HG03060 (cell line): ENCODE measurements at regions not wholly inside any gene's neighbourhood (a gene's known extent, or its start where the extent isn't known, plus 50 kb on each side); places are given as distances from the start of the nearest gene placed in this dataset.
"Not testable (repeated sequence)": the region's sequence is repeated elsewhere in the genome, so short reads cannot be mapped to it uniquely, and the experiment has no call there.

Experiments
- ATAC-seq: cut with Tn5 transposase; IDR thresholded peaks from one replicate; pipeline ENCODE4 v1.9.1; 2021; ENCODE audit warnings: low read depth, moderate number of reproducible peaks; ENCODE audit not compliant: unreplicated experiment

DNA sequence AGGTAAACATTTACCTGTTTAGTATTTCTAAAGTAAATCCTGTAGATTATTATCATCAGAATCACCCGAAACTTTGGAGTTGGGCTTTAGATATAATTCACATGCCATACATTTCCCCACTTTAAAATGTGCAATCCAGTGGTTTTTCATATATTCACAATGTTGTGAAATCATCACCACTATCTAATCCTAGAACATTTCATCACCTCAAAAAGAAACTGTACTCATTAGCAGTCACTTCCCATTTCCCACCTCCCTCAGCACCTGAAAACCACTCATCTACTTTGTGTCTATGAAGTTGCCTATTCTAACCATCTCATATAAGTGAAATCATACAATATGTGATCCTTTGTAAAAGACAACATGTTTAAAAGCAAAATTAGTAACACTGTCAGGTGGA is 182.6 kb downstream of the FZD1 start:
- ATAC-seq: no peak

DNA sequence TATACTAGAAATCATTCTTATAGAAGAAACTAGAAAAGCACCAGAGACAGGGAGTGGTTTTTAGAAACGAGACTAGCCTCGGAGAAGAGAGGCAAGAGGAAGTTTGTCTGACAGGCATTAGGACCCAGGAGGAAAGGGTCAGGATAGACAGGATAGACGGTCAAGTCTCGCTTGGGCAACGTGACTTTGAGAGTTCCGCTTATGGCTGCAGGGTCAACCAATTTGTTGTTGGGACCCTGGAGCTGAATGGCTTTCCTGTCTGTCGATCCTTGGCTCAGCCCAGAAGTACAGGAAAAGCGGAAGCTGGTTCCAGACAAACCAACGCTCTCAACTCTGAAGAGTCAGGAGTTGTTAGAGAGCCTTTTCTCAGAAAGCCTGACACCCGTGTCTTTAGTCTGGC is 191.2 kb downstream of the FZD1 start:
- ATAC-seq: no peak

DNA sequence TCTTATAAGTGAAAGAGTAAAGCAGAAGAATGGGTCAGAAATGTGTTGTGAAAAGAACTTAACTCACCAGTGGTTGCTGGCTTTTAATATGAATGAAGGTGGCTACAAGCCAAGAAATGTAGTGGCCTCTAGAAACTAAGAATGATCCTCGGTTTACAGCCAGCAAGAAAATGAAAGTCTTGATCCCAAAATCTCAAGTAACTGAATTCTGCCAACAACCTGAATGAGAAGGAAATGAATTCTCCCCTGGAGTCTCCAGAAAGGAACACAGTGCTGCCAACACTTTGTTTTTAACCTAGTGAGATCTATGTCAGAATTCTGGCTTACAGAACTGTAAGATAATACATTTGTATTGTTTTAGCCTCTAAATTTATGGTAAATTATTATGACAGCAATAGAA is 193.0 kb downstream of the FZD1 start:
- no peak for ATAC-seq

DNA sequence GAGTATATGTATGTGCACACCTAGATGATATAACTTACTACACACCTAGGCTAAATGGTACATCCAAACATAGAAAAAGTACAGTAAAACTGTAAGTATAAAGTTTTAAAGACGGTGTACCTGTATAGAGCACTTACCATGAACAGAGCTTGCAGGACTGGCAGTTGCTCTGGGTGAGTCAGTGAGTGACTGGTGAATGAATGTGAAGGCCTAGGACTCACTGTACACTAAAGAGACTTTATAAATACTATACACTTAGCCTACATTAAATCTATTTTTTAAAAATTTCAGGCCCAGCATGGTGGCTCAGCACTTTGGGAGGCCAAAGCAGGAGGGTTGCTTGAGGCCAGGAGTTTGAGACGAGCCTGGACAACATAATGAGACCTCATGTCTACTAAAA is 195.3 kb downstream of the FZD1 start:
- no peak for ATAC-seq

DNA sequence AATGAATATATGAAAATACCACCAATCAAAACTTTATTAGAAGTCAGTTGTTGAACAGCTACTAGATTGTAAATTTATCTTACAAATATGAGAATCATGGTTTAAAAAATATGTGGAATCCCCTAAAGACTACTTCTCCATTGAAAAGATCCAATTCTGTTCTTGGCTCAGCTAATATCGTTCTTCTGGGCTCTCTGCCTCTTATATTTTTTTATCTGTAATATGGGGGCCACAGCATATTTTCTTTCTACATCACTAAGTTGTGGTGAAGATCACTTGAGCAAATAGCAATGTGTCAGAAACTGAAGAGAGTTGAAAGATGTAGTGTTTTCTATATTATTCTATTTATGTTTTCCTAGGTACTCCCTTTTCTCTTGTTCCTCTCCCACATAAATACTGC is 198.1 kb downstream of the FZD1 start:
- no peak for ATAC-seq

DNA sequence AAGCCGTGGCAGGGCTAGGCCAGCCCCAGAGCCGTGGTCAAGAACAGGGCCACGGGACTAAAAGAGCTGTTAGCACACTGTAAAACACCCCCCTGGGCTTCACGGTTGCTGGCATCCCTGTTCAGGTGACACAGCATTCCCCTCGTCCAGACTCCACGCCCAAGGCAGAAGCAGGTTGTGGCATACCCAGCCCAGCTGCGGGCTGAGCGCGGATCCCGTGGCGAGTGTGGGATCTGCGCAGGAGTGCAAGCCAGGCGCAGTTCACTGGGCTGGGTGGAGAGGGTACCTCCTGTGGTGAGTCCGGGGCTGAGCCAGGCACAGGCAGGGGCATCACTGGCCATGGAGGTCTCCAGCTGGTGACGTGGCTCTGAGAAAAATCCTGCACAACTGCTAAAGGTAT is 199.1 kb downstream of the FZD1 start:
- ATAC-seq: no peak

DNA sequence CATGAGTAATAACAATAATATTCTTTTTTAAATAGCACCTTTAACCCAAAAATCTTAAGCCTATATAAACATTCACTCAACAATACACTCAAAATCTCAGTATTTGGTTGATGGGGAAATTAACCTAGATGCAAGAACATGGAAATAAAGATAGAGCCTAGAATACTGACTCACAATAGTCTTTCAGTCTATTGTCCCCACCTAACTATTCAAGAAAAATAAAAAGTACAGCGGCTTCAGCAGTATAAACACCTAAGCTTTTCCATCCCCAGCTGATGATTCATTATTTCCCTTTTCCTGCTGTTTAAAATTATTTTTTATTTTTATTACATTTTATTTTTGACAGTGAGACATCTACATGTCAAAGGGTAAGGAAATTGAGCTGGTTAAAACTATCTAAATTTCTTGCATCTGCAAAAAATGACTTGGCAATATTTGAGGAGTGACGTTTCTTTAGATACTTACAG is 201.4 kb downstream of the FZD1 start:
- no peak for ATAC-seq

DNA sequence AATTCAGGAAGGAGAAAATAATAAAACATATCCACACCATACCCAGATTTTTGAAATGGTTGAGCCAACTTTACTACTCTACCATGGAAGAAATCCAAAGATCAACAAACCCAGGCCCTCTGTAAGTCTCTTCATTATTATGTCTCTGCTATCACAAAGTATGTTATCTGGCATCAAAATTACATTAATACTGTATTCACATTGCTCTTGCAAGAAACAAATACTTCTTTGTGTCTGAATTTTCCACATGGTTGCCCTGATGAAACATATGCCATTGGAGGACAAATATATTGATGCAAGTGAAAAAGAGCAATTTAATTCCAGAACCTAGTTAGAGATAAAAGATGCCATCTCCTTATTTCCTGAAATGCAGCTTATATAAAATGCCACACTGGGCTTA is 204.0 kb downstream of the FZD1 start:
- no peak for ATAC-seq

DNA sequence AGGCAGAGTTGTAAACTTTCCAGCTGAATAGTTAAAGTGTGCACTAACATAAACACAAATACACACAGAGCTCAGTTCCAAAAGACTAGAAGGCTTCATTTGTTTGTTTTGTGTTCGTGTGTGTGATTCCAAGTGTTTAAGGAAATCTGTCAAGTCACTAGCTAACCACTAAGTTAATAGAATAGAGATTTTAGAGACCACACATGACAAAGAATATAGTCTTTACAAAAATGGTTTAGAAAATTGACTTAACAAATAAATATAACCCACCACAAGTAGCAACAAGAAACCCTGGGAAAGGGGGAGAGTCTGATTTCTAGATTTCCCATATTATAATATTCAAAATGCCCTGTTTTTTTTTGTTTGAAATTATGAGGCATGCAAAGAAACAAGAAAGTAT is 209.4 kb downstream of the FZD1 start:
- ATAC-seq: no peak

DNA sequence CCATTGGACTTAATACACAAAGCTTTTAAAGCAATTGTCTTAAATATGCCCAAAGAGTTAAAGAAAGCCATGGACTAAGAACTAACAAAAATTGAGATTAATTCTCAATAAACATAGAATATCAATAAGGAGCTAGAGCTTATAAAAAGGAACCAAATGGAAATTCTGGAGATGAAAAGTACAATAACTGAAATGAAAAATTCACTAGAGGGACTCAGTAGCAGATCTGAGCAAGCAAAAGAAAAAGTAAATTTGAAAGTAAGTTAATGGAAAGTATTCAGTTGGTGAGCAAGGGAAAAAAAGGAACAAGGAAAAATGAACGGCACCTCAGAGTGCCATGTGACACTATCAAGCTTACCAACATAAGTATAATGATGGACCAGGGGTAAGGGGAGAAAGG is 209.8 kb downstream of the FZD1 start:
- no peak for ATAC-seq

DNA sequence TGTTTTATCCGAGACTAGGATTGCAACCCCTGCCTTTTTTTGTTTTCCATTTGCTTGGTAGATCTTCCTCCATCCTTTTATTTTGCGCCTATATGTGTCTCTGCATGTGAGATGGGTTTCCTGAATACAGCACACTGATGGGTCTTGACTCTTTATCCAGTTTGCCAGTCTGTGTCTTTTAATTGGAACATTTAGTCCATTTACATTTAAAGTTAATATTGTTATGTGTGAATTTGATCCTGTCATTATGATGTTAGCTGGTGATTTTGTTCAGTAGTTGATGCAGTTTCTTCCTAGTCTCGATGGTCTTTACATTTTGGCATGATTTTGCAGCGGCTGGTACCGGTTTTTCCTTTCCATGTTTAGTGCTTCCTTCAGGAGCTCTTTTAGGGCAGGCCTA is 216.2 kb downstream of the FZD1 start:
- ATAC-seq: not testable (repeated sequence)

DNA sequence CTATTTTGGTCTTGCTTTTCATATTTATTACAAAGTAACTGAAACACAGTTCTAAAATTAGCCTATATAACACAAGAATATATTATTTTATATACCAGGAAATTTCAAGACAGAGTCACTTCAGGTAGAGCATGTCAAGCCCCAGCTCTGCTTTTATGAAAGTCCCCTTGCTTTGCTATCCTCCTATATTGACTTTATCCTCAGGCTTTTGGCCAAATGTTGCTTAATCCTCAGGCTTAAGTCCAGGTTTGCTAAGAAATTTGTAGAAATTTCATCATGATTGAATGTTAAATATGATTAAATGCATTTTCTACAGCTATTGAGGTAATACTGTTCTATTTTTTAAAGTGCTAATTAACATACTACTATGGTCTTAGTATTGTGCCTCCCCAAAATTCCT is 227.6 kb downstream of the FZD1 start:
- ATAC-seq: no peak

DNA sequence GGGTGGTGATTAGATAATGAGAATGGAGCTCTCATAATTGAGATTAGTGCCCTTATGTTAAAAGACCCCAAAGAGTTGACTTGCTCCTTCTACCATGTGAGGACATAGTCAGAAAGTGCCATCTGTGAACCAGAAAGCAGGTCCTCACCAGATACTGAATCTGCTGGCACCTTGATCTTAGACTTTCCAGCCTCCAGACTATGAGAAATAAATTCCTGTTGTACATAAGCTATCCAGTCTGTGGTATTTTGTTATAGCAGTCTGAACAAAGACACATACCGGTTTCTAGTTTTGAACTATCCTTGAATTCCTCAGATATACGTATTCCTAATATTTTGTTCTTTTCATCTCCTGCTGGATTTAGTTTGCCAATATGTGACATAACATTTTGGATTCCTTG is 228.1 kb downstream of the FZD1 start:
- no peak for ATAC-seq

DNA sequence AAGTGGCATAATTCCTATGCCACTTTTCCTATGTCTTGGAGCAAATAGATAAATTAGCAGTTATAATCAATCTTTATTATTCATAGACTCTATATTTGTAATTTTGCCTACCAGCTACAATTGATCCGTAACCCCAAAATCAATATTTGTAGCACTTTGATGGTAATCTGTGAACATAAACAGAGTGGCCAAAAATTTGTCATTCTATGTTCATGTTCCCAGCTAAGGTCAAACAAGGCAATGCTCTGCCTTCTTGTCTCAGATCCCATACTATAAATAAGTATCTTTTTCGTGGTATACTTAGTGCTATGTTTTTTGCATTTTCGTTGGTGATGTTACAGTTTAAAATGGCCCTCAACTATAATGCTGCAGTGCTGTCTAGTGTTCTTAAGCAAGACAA is 228.5 kb downstream of the FZD1 start:
- no peak for ATAC-seq

DNA sequence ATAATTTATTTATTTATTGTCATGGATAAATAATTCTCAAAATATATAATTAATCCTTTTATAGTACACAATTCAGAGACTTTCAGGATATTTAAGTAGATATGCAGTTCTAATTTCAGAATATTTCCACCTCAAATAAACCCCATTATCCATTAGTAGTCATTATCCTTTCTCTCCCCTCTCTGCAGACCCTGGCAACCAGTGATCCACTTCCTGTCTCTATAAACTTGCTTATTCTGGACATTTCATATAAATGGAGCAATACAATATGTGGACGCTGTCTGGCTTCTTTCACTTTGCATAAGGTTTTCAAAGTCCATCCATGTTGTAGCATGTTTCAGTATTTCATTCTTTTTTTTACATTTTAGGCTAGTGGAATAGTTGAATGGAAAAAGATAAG is 230.2 kb downstream of the FZD1 start:
- no peak for ATAC-seq

DNA sequence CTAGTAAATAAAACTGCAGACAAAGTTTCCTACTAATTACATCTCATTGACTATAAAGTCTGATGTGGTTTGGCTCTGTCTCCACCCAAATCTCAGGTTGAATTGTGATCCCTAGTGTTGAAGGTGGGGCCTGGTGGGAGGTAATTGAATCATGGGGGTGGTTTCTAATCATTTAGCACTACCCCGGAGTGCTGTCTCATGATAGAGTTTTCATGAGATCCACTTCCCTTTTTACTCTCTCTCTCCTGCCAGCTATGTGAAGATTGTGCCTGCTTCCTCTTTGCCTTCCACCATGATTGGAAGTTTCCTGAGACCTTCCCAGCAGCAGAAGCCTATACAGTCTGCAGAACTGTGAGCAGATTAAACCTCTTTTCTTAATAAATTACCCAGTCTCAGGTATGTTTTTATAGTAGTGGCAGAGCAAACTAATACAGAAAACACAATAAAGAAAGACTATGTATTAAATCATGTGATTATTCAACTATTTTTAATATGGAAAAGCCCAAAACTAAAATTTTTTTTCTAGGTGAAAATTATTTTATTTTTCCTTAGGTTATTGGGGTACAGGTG is 232.1 kb downstream of the FZD1 start:
- ATAC-seq: no peak

DNA sequence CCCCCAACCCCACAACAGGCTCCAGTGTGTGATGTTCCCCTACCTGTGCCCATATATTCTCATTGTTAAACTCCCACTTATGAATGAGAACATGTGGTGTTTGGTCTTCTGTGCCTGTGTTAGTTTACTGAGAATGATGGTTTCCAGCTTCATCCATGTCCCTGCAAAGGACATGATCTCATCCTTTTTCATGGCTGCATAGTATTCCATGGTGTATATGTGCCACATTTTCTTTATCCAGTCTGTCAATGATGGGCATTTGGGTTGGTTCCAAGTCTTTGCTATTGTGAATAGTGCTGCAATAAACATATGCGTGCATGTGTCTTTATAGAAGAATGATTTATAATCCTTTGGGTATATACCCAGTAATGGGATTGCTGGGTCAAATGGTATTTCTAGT is 233.0 kb downstream of the FZD1 start:
- ATAC-seq: not testable (repeated sequence)

DNA sequence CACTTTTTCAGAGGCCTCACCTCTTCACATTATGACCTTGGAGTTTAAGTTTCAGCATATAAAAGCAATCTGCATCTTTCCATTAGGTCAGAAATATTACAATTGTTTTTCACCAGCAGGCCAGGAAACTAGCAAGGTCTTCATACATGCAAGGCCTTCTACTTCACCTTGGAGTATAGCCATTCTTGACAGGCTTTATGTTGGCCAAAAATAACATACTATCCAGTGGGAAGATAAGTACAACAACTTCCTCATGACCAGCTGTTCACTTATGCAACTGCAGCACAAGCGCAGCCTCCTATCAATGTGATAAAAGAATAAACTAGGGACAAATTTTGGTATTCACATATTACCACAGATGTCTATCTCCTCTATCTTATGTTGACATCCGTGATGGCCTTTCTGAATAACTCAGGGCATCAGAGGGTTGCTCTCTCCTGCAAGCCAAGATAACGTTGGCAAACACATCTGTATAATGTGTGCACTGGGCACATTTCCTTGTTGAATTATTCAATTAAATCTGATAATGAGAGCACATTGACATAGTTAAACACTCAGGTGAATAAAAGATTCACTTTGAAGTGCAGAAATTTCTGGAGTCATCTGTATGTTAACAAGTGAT is 239.8 kb downstream of the FZD1 start:
- ATAC-seq: no peak

DNA sequence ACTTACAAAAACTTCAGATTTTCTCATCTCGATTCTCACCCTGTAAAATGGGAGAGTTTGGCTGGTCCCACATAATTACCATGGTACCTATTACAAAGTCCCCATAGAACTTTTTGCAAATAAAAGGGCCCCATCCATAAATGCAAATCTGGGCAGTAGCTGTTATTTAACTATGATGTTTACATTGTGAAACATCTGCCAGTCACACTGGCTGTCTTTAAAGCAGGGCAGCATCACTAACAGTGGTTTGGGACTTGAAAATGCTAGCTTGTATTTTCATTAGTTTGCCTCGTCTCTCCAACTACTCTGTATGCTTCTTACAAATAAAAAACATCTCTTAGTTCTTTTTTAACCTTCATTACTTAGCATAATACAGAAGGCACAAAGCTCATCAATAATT is 240.7 kb downstream of the FZD1 start:
- ATAC-seq: no peak

DNA sequence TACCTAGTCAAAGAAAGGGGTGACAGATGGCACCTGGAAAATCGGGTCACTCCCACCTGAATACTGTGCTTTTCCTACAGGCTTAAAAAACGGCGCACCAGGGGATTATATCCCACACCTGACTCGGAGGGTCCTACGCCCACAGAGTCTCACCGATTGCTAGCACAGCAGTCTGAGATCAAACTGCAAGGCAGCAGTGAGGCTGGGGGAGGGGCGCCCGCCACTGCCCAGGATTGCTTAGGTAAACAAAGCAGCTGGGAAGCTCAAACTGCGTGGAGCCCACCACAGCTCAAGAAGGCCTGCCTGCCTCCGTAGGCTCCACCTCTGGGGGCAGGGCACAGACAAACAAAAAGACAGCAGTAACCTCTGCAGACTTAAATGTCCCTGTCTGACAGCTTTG is 242.7 kb downstream of the FZD1 start:
- not testable (repeated sequence) for ATAC-seq

DNA sequence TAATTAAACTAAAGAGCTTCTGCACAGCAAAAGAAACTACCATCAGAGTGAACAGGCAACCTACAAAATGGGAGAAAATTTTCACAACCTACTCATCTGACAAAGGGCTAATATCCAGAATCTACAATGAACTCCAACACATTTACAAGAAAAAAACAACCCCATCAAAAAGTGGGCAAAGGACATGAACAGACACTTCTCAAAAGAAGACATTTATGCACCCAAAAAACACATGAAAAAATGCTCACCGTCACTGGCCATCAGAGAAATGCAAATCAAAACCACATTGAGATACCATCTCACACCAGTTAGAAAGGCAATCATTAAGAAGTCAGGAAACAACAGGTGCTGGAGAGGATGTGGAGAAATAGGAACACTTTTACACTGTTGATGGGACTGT is 247.6 kb downstream of the FZD1 start:
- ATAC-seq: not testable (repeated sequence)

DNA sequence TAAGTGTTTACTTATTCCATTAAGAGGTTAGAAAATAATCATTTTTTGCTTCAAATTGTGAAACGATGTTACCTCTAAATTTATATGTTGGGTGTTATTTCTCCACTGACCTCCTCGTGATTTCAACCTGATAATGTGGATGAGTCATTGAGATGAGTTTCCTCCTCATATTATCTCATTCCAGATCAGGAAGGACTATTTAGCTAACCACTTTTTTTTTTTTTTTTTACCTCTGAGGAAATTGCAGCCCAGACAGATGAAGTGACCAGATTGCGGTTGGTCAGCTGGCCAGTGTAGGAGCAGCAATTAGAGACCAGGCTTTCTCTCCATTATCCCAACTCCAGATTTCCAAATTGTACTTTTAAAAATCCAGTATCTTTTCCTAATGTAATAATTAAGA is 248.7 kb downstream of the FZD1 start:
- no peak for ATAC-seq

DNA sequence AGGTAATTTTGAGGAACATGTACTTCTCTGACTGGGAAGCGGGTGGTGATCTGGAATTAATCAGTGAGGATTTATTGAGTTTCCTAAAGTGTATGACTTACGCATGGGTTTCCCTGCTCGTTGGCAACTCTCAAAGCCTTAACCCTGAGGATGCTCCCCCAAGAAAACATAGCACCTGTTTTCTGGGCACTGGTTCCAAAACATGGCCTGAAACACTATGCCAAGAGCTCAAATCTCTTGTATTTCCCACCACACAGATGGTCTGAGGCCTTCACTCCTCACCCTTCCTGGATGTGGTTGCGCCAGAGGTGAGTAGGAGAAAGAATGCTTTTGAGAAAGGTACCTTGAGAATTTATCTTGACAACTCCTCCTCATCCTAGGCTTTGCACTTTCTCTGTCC is 250.4 kb downstream of the FZD1 start:
- no peak for ATAC-seq
